Stimulated activated naive CD8-positive, alpha-beta T cell treated with anti-CD3 and anti-CD28 coated beads, Interleukin-15, amount 100 ng/mL, for 72 hours (primary cell): ENCODE measurements at regions not wholly inside any gene's neighbourhood (a gene's known extent, or its start where the extent isn't known, plus 50 kb on each side); places are given as distances from the start of the nearest gene placed in this dataset.

ENCODE experiments used
- ATAC-seq: fragments of 150-1000 bp; cut with Tn5 transposase; 2 replicates; pipeline ENCODE4 v1.10.0; 2021; ENCODE audit warnings: mild to moderate bottlenecking, moderate library complexity
- DNase-seq, 2 donors: peaks; one replicate each; pipeline ENCODE4 v3.0.0; 2021 to 2022
- H3K27ac Mint-ChIP-seq, 2 donors: one replicate each; pipeline ENCODE4 v1.8.0; 2022; ENCODE audit warnings: mild to moderate bottlenecking in 2 of 2, mixed read lengths in 2 of 2, moderate library complexity in 2 of 2
- H3K27me3 Mint-ChIP-seq: one replicate; pipeline ENCODE4 v1.8.0; 2022; ENCODE audit warnings: mixed read lengths
- H3K4me1 Mint-ChIP-seq: one replicate; pipeline ENCODE4 v1.8.0; 2022; ENCODE audit warnings: mild to moderate bottlenecking, mixed read lengths
- H3K4me3 Mint-ChIP-seq, 2 donors: one replicate each; pipeline ENCODE4 v1.8.0; 2022; ENCODE audit warnings: mild to moderate bottlenecking in 2 of 2, mixed read lengths in 2 of 2, moderate library complexity in 1 of 2
- H3K9me3 Mint-ChIP-seq, 2 donors: one replicate each; pipeline ENCODE4 v1.8.0; 2022; ENCODE audit warnings: mixed read lengths in 2 of 2

- Mint-ChIP-seq H3K27ac (no peak overlapping the region), H3K27me3 (peaks cover 28% of the 10 kb centered on the region), H3K4me3 (no peak overlapping the region), H3K4me1 (no peaks in the 10 kb centered on the region), H3K9me3 (no peaks in the 10 kb centered on the region)
- no peak for DNase-seq
- no peak for ATAC-seq
Measured at GRCh38 chr4:138697851-138698250, 317.7 kb upstream of the NOCT start.

GRCh38 chr4:138696771-138697170 is 318.8 kb upstream of the NOCT start:
- Mint-ChIP-seq H3K9me3 (no peaks in the 10 kb centered on the region), H3K27ac (no peak overlapping the region), H3K4me3 (no peak overlapping the region), H3K27me3 (peaks cover 28% of the 10 kb centered on the region), H3K4me1 (no peaks in the 10 kb centered on the region)
- DNase-seq, result no peak
- no peak for ATAC-seq

GRCh38 chr4:138696058-138696457 is 319.5 kb upstream of the NOCT start:
- Mint-ChIP-seq H3K9me3 (no peaks in the 10 kb centered on the region), H3K4me1 (no peaks in the 10 kb centered on the region), H3K4me3 (no peak overlapping the region), H3K27ac (no peak overlapping the region), H3K27me3 (peaks cover 28% of the 10 kb centered on the region)
- no peak for DNase-seq
- no peak for ATAC-seq

GRCh38 chr4:138693526-138693925 is 322.1 kb upstream of the NOCT start:
- H3K27ac Mint-ChIP-seq, result no peak overlapping the region
- H3K4me1 Mint-ChIP-seq, result no peaks in the 10 kb centered on the region
- no peak for ATAC-seq
- no peak for DNase-seq
- no peak overlapping the region for H3K4me3 Mint-ChIP-seq
- peaks cover 32% of the 10 kb centered on the region for H3K27me3 Mint-ChIP-seq
- no peaks in the 10 kb centered on the region for H3K9me3 Mint-ChIP-seq

GRCh38 chr4:138692411-138692810 is 323.2 kb upstream of the NOCT start:
- no peak overlapping the region for H3K27ac Mint-ChIP-seq
- H3K4me1 Mint-ChIP-seq, result no peaks in the 10 kb centered on the region
- H3K9me3 Mint-ChIP-seq, result no peaks in the 10 kb centered on the region
- ATAC-seq (no peak), DNase-seq (no peak)
- peaks cover 32% of the 10 kb centered on the region for H3K27me3 Mint-ChIP-seq
- no peak overlapping the region for H3K4me3 Mint-ChIP-seq

- Mint-ChIP-seq H3K27ac (no peak overlapping the region), H3K9me3 (no peaks in the 10 kb centered on the region), H3K27me3 (peaks cover 34% of the 10 kb centered on the region), H3K4me1 (no peaks in the 10 kb centered on the region), H3K4me3 (no peak overlapping the region)
- no peak for ATAC-seq
- DNase-seq, result no peak
Measured at GRCh38 chr4:138689593-138689992, 326.0 kb upstream of the NOCT start.

- Mint-ChIP-seq H3K27ac (no peak overlapping the region), H3K4me1 (no peaks in the 10 kb centered on the region), H3K27me3 (peaks cover 34% of the 10 kb centered on the region), H3K9me3 (no peaks in the 10 kb centered on the region), H3K4me3 (no peak overlapping the region)
- ATAC-seq, result no peak
- no peak for DNase-seq
Measured at GRCh38 chr4:138689187-138689586, 326.4 kb upstream of the NOCT start.

GRCh38 chr4:138688408-138689085 is 327.0 kb upstream of the NOCT start:
- ATAC-seq, result no peak
- H3K4me3 Mint-ChIP-seq, result no peak overlapping the region

GRCh38 chr4:138686106-138686835 is 329.3 kb upstream of the NOCT start:
- DNase-seq (no peak), ATAC-seq (no peak)
- Mint-ChIP-seq H3K9me3 (no peaks in the 10 kb centered on the region), H3K4me1 (no peaks in the 10 kb centered on the region), H3K4me3 (no peak overlapping the region), H3K27ac (no peak overlapping the region), H3K27me3 (peaks cover 57% of the 10 kb centered on the region)

More at GRCh38 chr4:138688408-138689085, 327.0 kb upstream of the NOCT start:
- no peaks in the 10 kb centered on the region for H3K4me1 Mint-ChIP-seq
- H3K27ac Mint-ChIP-seq, result no peak overlapping the region
- DNase-seq, result no peak
- H3K27me3 Mint-ChIP-seq, result peaks cover 39% of the 10 kb centered on the region
- no peaks in the 10 kb centered on the region for H3K9me3 Mint-ChIP-seq

GRCh38 chr4:138685316-138685715 is 330.3 kb upstream of the NOCT start:
- DNase-seq, result no peak
- peaks cover 57% of the 10 kb centered on the region for H3K27me3 Mint-ChIP-seq

GRCh38 chr4:138680989-138681604 is 334.5 kb upstream of the NOCT start:
- no peak overlapping the region for H3K4me3 Mint-ChIP-seq
- no peaks in the 10 kb centered on the region for H3K4me1 Mint-ChIP-seq
- ATAC-seq, result no peak
- peak; percentile 62 to 63 for DNase-seq
- H3K27me3 Mint-ChIP-seq, result peaks cover 35% of the 10 kb centered on the region
- H3K27ac Mint-ChIP-seq, result no peak overlapping the region
- no peaks in the 10 kb centered on the region for H3K9me3 Mint-ChIP-seq

More at GRCh38 chr4:138685316-138685715, 330.3 kb upstream of the NOCT start:
- Mint-ChIP-seq H3K4me1 (no peaks in the 10 kb centered on the region), H3K4me3 (no peak overlapping the region), H3K9me3 (no peaks in the 10 kb centered on the region), H3K27ac (no peak overlapping the region)
- ATAC-seq, result no peak

- Mint-ChIP-seq H3K4me3 (no peak overlapping the region), H3K9me3 (no peaks in the 10 kb centered on the region), H3K27me3 (peaks cover 27% of the 10 kb centered on the region), H3K27ac (no peak overlapping the region), H3K4me1 (no peaks in the 10 kb centered on the region)
- DNase-seq, result no peak
- no peak for ATAC-seq
Measured at GRCh38 chr4:138680256-138680655, 335.3 kb upstream of the NOCT start.

GRCh38 chr4:138678985-138679746 is 336.4 kb upstream of the NOCT start:
- H3K4me1 Mint-ChIP-seq, result no peaks in the 10 kb centered on the region
- ATAC-seq (peak; percentile 28), DNase-seq (no peak)
- H3K4me3 Mint-ChIP-seq, result no peak overlapping the region
- peak overlapping the region in 1 of 2 donors; percentile 41 for H3K27ac Mint-ChIP-seq
- H3K9me3 Mint-ChIP-seq, result no peaks in the 10 kb centered on the region
- H3K27me3 Mint-ChIP-seq, result peaks cover 23% of the 10 kb centered on the region

- DNase-seq (no peak), ATAC-seq (no peak)
- Mint-ChIP-seq H3K4me1 (no peaks in the 10 kb centered on the region), H3K27ac (no peak overlapping the region), H3K9me3 (no peaks in the 10 kb centered on the region), H3K4me3 (no peak overlapping the region), H3K27me3 (peaks cover 10% of the 10 kb centered on the region)
Measured at GRCh38 chr4:138677748-138678147, 337.8 kb upstream of the NOCT start.

GRCh38 chr4:138677212-138677611 is 338.4 kb upstream of the NOCT start:
- no peak overlapping the region for H3K4me3 Mint-ChIP-seq
- H3K27me3 Mint-ChIP-seq, result peaks cover 5% of the 10 kb centered on the region
- no peak for DNase-seq
- H3K4me1 Mint-ChIP-seq, result no peaks in the 10 kb centered on the region
- no peak overlapping the region for H3K27ac Mint-ChIP-seq
- H3K9me3 Mint-ChIP-seq, result no peaks in the 10 kb centered on the region
- no peak for ATAC-seq

- DNase-seq (no peak), ATAC-seq (no peak)
- Mint-ChIP-seq H3K27ac (no peak overlapping the region), H3K27me3 (no peaks in the 10 kb centered on the region), H3K9me3 (no peaks in the 10 kb centered on the region), H3K4me1 (no peaks in the 10 kb centered on the region), H3K4me3 (no peak overlapping the region)
Measured at GRCh38 chr4:138675685-138676084, 339.9 kb upstream of the NOCT start.
